Keratinocyte (primary cell): ENCODE measurements at regions not wholly inside any gene's neighbourhood (a gene's known extent, or its start where the extent isn't known, plus 50 kb on each side); places are given as distances from the start of the nearest gene placed in this dataset.

ENCODE experiments used
- CTCF ChIP-seq, 3 experiments: IDR thresholded peaks in 1 of 3; conservative IDR thresholded peaks in 1 of 3; optimal IDR thresholded peaks in 1 of 3; 2 replicates in 2 of 3; 3 replicates in 1 of 3; pipeline versions ENCODE3 to v1.5.1; 2011; ENCODE audit warnings: low read length in 3 of 3, mild to moderate bottlenecking in 3 of 3, moderate library complexity in 2 of 3, control low read depth in 1 of 3, inconsistent platforms in 1 of 3; ENCODE audit not compliant: insufficient read depth in 2 of 3; ENCODE audit errors: extremely low read depth in 1 of 3
- EZH2 ChIP-seq: IDR thresholded peaks from one replicate; pipeline ENCODE4 v1.6.1; 2012; ENCODE audit warnings: inconsistent platforms, mild to moderate bottlenecking, low read length, moderate library complexity

GRCh38 chr11:80862011-80862410, 1421.2 kb upstream of the TENM4 start:
- TF ChIP-seq CTCF (optimal IDR thresholded peaks at IDR 0.05 in 1 of 3, IDR thresholded peaks at IDR 0.05 in 1 of 3, conservative IDR thresholded peaks at IDR 0.05 in 1 of 3; ENCODE audit: extremely low read depth in 1 of 3, insufficient read depth in 2 of 3, low read length in 3 of 3) (no peak), EZH2 (no peak)
